NCI-H2171 (cell line): ENCODE measurements at regions not wholly inside any gene's neighbourhood (a gene's known extent, or its start where the extent isn't known, plus 50 kb on each side); places are given as distances from the start of the nearest gene placed in this dataset.

Experiments used
- DNase-seq: peaks from one replicate; lab custom pipeline; 2025; lab: John Stamatoyannopoulos, UW

- DNase-seq = no peak
Measured at GRCh38 chr1:83725735-83726360, 273.1 kb downstream of the TTLL7 start.

DNA sequence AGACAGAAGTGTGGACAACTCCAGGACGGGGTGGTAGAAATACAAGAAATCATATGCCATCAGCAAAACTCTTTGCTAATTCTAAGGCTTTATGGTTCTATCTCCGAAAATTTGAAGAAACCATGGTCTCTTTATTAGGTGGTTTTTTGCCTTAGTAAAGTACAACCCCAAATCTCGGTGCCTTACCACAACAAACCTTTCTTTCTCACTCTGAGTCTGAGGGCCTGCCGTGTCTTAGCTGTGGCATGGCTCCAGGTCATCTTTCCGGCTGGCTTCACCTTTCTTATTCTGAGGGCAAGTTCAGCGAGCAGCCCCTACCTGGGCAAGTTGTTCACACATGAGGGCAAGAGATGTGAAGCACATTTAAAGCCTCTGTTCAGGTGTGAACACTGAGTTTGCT, 280.6 kb downstream of the TTLL7 start:
- DNase-seq = no peak

DNA sequence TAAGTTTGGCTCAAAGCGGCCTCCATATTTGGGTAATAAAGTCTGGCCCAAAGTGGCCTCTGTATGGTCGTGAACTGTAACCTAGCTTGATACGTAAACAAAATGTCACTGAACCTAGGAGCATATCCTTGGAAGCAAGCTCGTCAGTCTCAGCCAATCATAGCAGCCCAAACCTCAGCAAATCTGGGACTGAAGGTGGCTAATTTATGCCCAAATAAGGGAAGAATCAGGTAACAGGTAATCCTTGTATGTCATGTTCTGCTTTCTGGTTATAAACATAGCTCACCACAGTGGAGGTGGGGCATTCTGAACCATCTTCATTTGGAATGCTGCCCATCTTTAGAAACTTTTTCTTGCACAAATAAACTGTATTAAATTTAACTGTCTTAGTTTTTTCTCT, 281.1 kb downstream of the TTLL7 start:
- DNase-seq = no peak

- DNase-seq = no peak
Measured at GRCh38 chr1:83716641-83717040, 282.3 kb downstream of the TTLL7 start.

GRCh38 chr1:83715550-83715949, 283.4 kb downstream of the TTLL7 start:
- DNase-seq = no peak

DNA sequence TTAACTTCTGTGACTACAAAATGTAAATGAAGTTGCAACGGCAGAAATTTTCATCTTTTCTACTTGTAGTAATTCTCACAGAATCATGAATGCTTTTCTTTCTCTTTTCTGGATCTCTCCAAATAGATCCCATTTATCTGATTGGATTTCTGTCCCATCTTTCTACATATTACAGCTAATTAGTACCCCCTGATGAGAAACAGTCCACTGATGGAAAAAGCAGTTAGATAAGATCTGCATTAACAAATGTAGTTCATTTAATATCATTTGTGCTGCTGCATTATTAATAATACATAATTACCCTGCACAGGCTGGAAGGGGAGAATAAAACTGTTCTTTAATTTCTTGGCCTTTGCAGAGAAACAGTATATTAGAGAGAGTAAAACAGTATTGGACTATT, 289.3 kb downstream of the TTLL7 start:
- DNase-seq = no peak

DNA sequence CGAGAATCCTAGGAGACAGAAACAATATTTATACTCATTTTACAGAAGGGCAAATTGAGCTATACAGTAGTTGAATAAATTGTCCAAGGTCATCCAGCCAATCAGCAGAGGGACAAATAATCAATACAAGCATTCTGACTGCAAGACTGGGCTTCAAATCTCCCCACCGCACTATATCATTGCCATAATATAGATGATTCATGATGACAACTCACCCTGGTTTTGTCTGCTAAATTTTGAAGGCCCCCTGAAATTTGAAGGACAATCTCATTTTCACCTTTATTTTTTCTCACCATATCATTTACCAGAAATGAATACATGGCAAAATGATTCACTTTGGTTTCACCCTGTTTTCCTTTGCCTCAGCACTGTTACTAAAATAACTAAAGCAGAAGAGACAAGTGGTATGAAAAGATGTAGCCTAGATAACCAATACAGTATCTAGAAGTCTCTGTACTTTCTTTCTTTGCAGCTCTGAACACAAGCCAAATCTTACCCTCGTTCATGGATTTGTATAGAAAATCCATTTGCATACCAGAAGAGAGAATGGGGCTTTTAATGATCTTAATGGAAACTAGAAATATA, 292.5 kb downstream of the TTLL7 start:
- no peak for DNase-seq

- DNase-seq = no peak
Measured at GRCh38 chr1:83705091-83705490, 293.8 kb downstream of the TTLL7 start.

GRCh38 chr1:83704350-83704749, 294.6 kb downstream of the TTLL7 start:
- no peak for DNase-seq

DNA sequence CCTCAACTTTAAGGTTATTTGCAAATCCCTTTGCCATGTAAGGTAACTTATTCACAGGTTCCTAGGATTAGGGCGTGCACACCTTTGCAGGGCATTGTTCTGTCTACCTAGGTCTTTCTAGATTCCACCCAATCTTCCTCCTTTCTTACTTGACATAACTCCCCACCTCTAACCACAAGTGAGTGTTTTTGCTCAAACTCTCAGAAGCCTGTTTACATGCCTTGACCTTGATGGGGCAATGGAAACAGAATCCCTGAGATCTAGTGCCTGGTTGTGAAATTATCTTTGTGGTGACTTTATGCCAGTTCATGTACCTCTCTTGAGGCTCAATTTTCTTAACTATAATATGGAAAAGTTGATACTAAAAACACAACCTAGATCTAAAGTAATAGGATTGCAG, 296.6 kb downstream of the TTLL7 start:
- no peak for DNase-seq

- DNase-seq = no peak
Measured at GRCh38 chr1:83701355-83701754, 297.6 kb downstream of the TTLL7 start.

- no peak for DNase-seq
Measured at GRCh38 chr1:83698644-83699043, 300.3 kb downstream of the TTLL7 start.

DNA sequence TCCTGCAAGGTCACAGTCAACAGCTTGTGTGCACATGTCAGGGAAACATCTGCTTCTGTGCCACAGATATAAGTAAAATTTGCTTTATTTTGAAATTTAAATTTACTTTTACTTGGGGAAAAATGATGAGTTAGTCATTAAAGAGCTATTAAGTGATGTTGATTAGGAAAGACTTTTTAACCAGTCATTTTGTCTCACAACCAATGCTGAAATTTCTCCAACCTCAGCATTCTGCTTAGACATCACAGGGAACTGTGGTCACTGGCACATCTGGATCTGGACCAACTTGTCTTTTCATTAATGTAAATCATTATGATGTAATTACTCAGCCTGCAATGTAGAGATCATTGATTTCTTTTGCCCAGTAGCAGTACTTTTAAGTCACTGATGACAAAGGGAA, 301.0 kb downstream of the TTLL7 start:
- DNase-seq = no peak

- no peak for DNase-seq
Measured at GRCh38 chr1:83697220-83697619, 301.7 kb downstream of the TTLL7 start.

GRCh38 chr1:83694449-83694848, 304.5 kb downstream of the TTLL7 start:
- DNase-seq = no peak

DNA sequence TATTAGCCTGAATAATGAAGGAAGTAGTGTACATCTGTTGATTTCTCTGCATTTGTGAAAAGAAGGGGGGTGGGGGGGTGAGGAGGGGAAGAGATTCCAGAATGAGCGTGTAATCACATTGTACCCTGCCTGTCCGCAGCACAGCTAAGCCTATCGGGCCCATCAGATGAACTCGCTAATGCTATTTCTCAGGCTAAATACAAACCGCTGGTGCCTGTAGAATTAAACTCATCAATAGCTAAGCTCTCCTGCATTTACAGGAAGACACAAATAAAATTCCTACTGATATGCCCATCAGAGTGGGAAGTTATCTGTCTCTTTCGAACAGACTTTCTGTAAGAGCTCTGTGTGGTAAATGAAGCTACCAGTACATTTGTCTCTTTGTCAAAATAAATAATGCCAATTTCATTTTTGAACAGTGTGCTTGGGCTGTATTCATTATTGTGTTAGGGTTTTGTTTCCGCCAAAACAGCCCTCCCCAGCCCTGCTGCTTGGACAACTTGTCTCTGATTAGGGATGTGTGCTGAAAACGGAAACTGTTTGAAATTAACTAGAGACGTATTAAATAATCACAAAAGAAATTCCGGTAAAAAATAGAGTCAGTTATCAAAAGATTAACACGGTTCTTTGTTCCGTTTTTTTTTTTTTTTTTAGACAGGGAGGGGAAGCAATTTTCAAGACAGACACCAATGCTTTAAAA, 305.4 kb downstream of the TTLL7 start:
- no peak for DNase-seq

DNA sequence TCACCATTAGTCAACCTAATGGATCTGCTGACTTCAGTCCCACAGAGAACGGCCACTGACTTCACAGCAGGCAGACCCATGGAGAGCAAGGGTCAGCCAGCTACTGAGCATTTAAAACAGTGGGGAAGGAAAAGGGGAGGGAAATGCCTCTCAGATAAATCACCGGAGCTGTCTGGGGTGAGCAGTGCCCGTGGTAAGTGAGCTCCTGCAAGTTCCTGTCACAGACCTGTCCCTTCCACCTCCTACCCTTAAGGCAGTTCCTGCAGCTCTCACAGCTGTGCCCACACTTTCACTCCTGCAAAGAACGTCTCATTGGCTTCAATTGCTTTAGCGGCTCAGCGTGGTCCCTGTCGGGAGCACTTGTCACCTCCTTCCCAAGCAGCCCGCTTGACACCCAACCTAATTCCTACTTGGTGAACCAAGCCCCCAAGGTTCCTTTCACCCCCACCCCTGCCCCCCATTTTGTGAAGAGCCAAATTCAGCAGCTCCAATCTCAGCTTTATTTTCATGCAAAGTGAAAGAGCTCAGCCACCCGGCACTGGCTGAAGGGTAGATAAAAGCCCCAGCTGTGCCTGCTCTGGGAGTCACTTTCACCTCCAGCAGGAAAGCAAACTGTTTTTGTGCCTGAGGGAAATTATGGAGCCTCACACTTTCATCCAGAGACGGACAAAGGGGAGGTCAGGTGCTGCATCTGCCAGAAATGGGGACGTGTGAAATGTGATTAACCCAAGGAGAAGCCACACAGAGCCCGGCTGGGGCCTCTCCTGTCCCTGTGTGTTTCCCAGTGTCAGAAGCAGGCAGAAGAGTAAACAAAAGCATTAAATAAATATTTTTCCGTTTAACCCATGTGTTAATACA, 306.2 kb downstream of the TTLL7 start:
- no peak for DNase-seq

DNA sequence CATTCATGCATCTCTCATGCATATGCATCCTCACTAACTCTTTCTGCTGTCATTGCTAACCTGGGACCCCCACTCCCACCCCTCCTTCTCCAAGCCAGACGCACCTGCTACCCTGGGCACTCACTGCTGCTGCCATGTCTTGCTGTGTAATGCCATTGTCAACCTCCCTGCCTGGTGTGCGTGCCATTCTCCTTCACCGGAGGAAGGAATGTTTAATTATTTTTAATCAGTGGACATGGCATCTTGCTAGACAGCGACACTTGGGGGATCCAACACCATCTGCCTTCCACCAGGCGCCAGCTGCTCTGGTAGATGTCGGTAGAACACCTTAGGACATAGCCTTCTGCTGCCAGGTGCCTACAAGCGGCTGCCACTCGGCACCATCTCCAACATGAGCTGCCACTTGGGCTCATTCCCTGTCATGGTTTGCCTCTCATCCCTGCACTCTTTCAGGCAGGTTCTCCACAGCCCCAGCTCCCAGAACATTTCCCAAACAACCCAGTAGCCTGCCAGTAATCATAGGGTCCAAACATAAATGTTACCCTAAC, 306.9 kb downstream of the TTLL7 start:
- DNase-seq = no peak

GRCh38 chr1:83689921-83690868, 308.7 kb downstream of the TTLL7 start:
- no peak for DNase-seq

DNA sequence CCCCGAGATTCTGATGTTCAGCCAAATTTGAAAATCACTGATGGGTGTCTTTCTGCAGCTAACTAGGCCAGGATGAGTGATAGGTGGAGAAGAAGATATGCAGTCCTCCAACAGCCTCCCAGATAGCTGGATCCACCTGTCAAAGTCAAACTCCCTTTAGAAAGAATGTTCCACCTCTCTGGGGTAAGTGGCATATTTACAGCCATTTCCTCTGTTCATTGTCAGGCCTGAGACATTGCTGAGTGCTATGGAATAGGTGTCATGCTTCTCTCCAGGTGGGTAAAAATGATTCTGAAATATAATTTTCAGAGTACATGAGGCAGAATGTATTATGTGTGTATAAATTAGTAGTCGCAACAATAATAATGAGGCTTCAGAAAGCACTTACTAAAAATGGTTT, 316.8 kb downstream of the TTLL7 start:
- DNase-seq = no peak

- no peak for DNase-seq
Measured at GRCh38 chr1:83676106-83676505, 322.8 kb downstream of the TTLL7 start.
